ENCODE measurements at regions not wholly inside any gene's neighbourhood (a gene's known extent, or its start where the extent isn't known, plus 50 kb on each side); places are given as distances from the start of the nearest gene placed in this dataset.

- DNase-seq (ENCODE audit: extremely low spot score, insufficient read length, low read depth) = no peak
- FAIRE-seq = no peak
Observed at GRCh38 chr2:122929347-122929746, 1095.7 kb upstream of the CNTNAP5 start.

- no peak for DNase-seq (ENCODE audit: extremely low spot score, insufficient read length, low read depth)
- FAIRE-seq = no peak
Observed at GRCh38 chr2:122935506-122935905, 1089.6 kb upstream of the CNTNAP5 start.

- FAIRE-seq (no peak), DNase-seq (ENCODE audit: extremely low spot score, insufficient read length, low read depth) (no peak)
Observed at GRCh38 chr2:122939796-122940195, 1085.3 kb upstream of the CNTNAP5 start.

- no peak for DNase-seq (ENCODE audit: extremely low spot score, insufficient read length, low read depth)
- no peak for FAIRE-seq
Observed at GRCh38 chr2:122949523-122949922, 1075.6 kb upstream of the CNTNAP5 start.

GRCh38 chr2:122955776-122956175 lies 1069.3 kb upstream of the CNTNAP5 start:
- FAIRE-seq (no peak), DNase-seq (ENCODE audit: extremely low spot score, insufficient read length, low read depth) (no peak)

GRCh38 chr2:122960759-122961641 lies 1064.1 kb upstream of the CNTNAP5 start:
- FAIRE-seq = no peak
- no peak for DNase-seq (ENCODE audit: extremely low spot score, insufficient read length, low read depth)

GRCh38 chr2:122966461-122966860 lies 1058.6 kb upstream of the CNTNAP5 start:
- DNase-seq (ENCODE audit: extremely low spot score, insufficient read length, low read depth) (no peak), FAIRE-seq (no peak)

- no peak for FAIRE-seq
- no peak for DNase-seq (ENCODE audit: extremely low spot score, insufficient read length, low read depth)
Observed at GRCh38 chr2:122977580-122977979, 1047.5 kb upstream of the CNTNAP5 start.

- FAIRE-seq = no peak
- no peak for DNase-seq (ENCODE audit: extremely low spot score, insufficient read length, low read depth)
Observed at GRCh38 chr2:122980671-122981070, 1044.4 kb upstream of the CNTNAP5 start.

GRCh38 chr2:122982936-122983335 lies 1042.2 kb upstream of the CNTNAP5 start:
- FAIRE-seq (no peak), DNase-seq (ENCODE audit: extremely low spot score, insufficient read length, low read depth) (no peak)

GRCh38 chr2:122988395-122989221 lies 1036.5 kb upstream of the CNTNAP5 start:
- FAIRE-seq = no peak
- no peak for DNase-seq (ENCODE audit: extremely low spot score, insufficient read length, low read depth)

GRCh38 chr2:122993592-122993991 lies 1031.5 kb upstream of the CNTNAP5 start:
- no peak for FAIRE-seq

GRCh38 chr2:122999258-122999657 lies 1025.8 kb upstream of the CNTNAP5 start:
- DNase-seq (ENCODE audit: extremely low spot score, insufficient read length, low read depth) (no peak), FAIRE-seq (no peak)

More at GRCh38 chr2:122993592-122993991, 1031.5 kb upstream of the CNTNAP5 start:
- DNase-seq (ENCODE audit: extremely low spot score, insufficient read length, low read depth) = no peak

GRCh38 chr2:122999821-123000220 lies 1025.3 kb upstream of the CNTNAP5 start:
- no peak for FAIRE-seq

GRCh38 chr2:123002660-123003248 lies 1022.3 kb upstream of the CNTNAP5 start:
- FAIRE-seq (no peak), DNase-seq (ENCODE audit: extremely low spot score, insufficient read length, low read depth) (no peak)

More at GRCh38 chr2:122999821-123000220, 1025.3 kb upstream of the CNTNAP5 start:
- DNase-seq (ENCODE audit: extremely low spot score, insufficient read length, low read depth) = no peak

- FAIRE-seq (no peak), DNase-seq (ENCODE audit: extremely low spot score, insufficient read length, low read depth) (no peak)
Observed at GRCh38 chr2:123015186-123015585, 1009.9 kb upstream of the CNTNAP5 start.

GRCh38 chr2:123035541-123035940 lies 989.5 kb upstream of the CNTNAP5 start:
- FAIRE-seq (no peak), DNase-seq (ENCODE audit: extremely low spot score, insufficient read length, low read depth) (no peak)

GRCh38 chr2:123036300-123036699 lies 988.8 kb upstream of the CNTNAP5 start:
- DNase-seq (ENCODE audit: extremely low spot score, insufficient read length, low read depth) = no peak
- FAIRE-seq = no peak

GRCh38 chr2:123040506-123040905 lies 984.6 kb upstream of the CNTNAP5 start:
- DNase-seq (ENCODE audit: extremely low spot score, insufficient read length, low read depth) (no peak), FAIRE-seq (no peak)

- DNase-seq (ENCODE audit: extremely low spot score, insufficient read length, low read depth) (no peak), FAIRE-seq (no peak)
Observed at GRCh38 chr2:123043458-123043857, 981.6 kb upstream of the CNTNAP5 start.

GRCh38 chr2:123045713-123046112 lies 979.4 kb upstream of the CNTNAP5 start:
- no peak for FAIRE-seq
- no peak for DNase-seq (ENCODE audit: extremely low spot score, insufficient read length, low read depth)

Data from GM18507 (cell line).